CD8-positive, alpha-beta memory T cell (primary cell): ENCODE measurements at regions not wholly inside any gene's neighbourhood (a gene's known extent, or its start where the extent isn't known, plus 50 kb on each side); places are given as distances from the start of the nearest gene placed in this dataset.
"Not testable (repeated sequence)": the region's sequence is repeated elsewhere in the genome, so short reads cannot be mapped to it uniquely, and the experiment has no call there.

Source experiments
- CTCF ChIA-PET: fragments of 350-600 bp; sonication (Branson Sonifier 250); formaldehyde crosslinking; loops from one replicate; lab custom pipeline; 2021; ENCODE audit warnings: antibody characterized with exemption; lab: Charles Lee
- POLR2A ChIA-PET: fragments of 350-600 bp; sonication (Branson Sonifier 250); formaldehyde crosslinking; loops from one replicate; lab custom pipeline; 2021; ENCODE audit warnings: antibody characterized with exemption; lab: Charles Lee
- DNase-seq, 5 donors: peaks; one replicate each; pipeline versions ENCODE4 v3.0.0 to v3.0.0-alpha.2; 2020 to 2022; ENCODE audit warnings: mixed read lengths in 1 of 5
- H3K27ac ChIP-seq: one replicate; pipeline ENCODE4 v1.7.0; 2013; ENCODE audit warnings: low read depth, mild to moderate bottlenecking, low read length, moderate library complexity
- H3K27me3 ChIP-seq: 2 replicates; pipeline ENCODE4 v1.7.0; 2013; ENCODE audit warnings: low read length, mild to moderate bottlenecking; ENCODE audit not compliant: insufficient read depth, poor library complexity, severe bottlenecking
- H3K36me3 ChIP-seq: 2 replicates; pipeline ENCODE4 v1.7.0; 2013; ENCODE audit warnings: mild to moderate bottlenecking, low read length, moderate library complexity; ENCODE audit not compliant: insufficient read depth
- H3K4me1 ChIP-seq: 2 replicates; pipeline ENCODE4 v1.7.0; 2013; ENCODE audit warnings: mild to moderate bottlenecking, low read length, moderate library complexity; ENCODE audit not compliant: insufficient read depth
- H3K4me3 ChIP-seq: 2 replicates; pipeline ENCODE4 v1.7.0; 2013; ENCODE audit warnings: mild to moderate bottlenecking, low read length
- H3K9me3 ChIP-seq: 2 replicates; pipeline ENCODE4 v1.7.0; 2013; ENCODE audit warnings: mild to moderate bottlenecking, low read length
- H3K27ac Mint-ChIP-seq, 8 donors: one replicate each; pipeline ENCODE4 v1.8.0; 2020 to 2021; ENCODE audit warnings: mixed read lengths in 8 of 8, mild to moderate bottlenecking in 6 of 8, inconsistent platforms in 3 of 8, moderate library complexity in 3 of 8
- H3K27me3 Mint-ChIP-seq, 2 donors: one replicate each; pipeline ENCODE4 v1.8.0; 2020 to 2021; ENCODE audit warnings: mixed read lengths in 2 of 2, mild to moderate bottlenecking in 1 of 2, moderate library complexity in 1 of 2
- H3K36me3 Mint-ChIP-seq, 3 donors: one replicate each; pipeline ENCODE4 v1.8.0; 2020 to 2021; ENCODE audit warnings: mixed read lengths in 3 of 3, inconsistent platforms in 1 of 3, mild to moderate bottlenecking in 1 of 3
- H3K4me1 Mint-ChIP-seq, 3 donors: one replicate each; pipeline ENCODE4 v1.8.0; 2020 to 2021; ENCODE audit warnings: mixed read lengths in 3 of 3, inconsistent platforms in 1 of 3, mild to moderate bottlenecking in 1 of 3
- H3K4me3 Mint-ChIP-seq, 7 donors: one replicate each; pipeline ENCODE4 v1.8.0; 2020 to 2021; ENCODE audit warnings: mixed read lengths in 7 of 7, mild to moderate bottlenecking in 6 of 7, moderate library complexity in 4 of 7, inconsistent platforms in 2 of 7
- H3K9me3 Mint-ChIP-seq, 5 donors: one replicate each; pipeline ENCODE4 v1.8.0; 2020 to 2022; ENCODE audit warnings: mixed read lengths in 5 of 5, mild to moderate bottlenecking in 3 of 5, moderate library complexity in 2 of 5, inconsistent platforms in 1 of 5

- no peaks in the 10 kb centered on the region for H3K27me3 ChIP-seq
- no peaks in the 10 kb centered on the region for H3K9me3 ChIP-seq
- peaks cover 9 to 44% of the 10 kb centered on the region in 2 donors for H3K27me3 Mint-ChIP-seq
- H3K4me1 Mint-ChIP-seq, result no peaks in the 10 kb centered on the region
- ChIA-PET CTCF (no interaction called here), POLR2A (no interaction called here)
- H3K36me3 Mint-ChIP-seq, result no peaks in the 10 kb centered on the region
- DNase-seq, result no peak
- no peaks in the 10 kb centered on the region for H3K36me3 ChIP-seq
- H3K4me1 ChIP-seq, result no peaks in the 10 kb centered on the region
- no peak overlapping the region for H3K4me3 ChIP-seq
- H3K27ac ChIP-seq, result no peak overlapping the region
- H3K4me3 Mint-ChIP-seq, result no peak overlapping the region
- no peak overlapping the region for H3K27ac Mint-ChIP-seq
- no peaks in the 10 kb centered on the region for H3K9me3 Mint-ChIP-seq
Observed at GRCh38 chr14:54261283-54261682, 135.5 kb upstream of the CDKN3 start.

GRCh38 chr14:54266616-54267015 is 130.2 kb upstream of the CDKN3 start:
- H3K4me3 Mint-ChIP-seq, H3K9me3 ChIP-seq, H3K36me3 ChIP-seq, POLR2A ChIA-PET, H3K27me3 ChIP-seq, H3K27ac Mint-ChIP-seq, H3K9me3 Mint-ChIP-seq, H3K27ac ChIP-seq, H3K4me3 ChIP-seq, CTCF ChIA-PET, H3K36me3 Mint-ChIP-seq, H3K4me1 ChIP-seq, DNase-seq, H3K4me1 Mint-ChIP-seq: not testable (repeated sequence)
- H3K27me3 Mint-ChIP-seq, result peaks cover 9 to 32% of the 10 kb centered on the region in 2 donors

- H3K27me3 Mint-ChIP-seq, result peaks cover 7 to 27% of the 10 kb centered on the region in 2 donors
- DNase-seq, result no peak
- POLR2A ChIA-PET, result no interaction called here
- no peaks in the 10 kb centered on the region for H3K4me1 Mint-ChIP-seq
- H3K9me3 ChIP-seq, result no peaks in the 10 kb centered on the region
- no peak overlapping the region for H3K27ac ChIP-seq
- H3K4me1 ChIP-seq, result no peaks in the 10 kb centered on the region
- H3K36me3 Mint-ChIP-seq, result no peaks in the 10 kb centered on the region
- no peaks in the 10 kb centered on the region for H3K27me3 ChIP-seq
- no peak overlapping the region for H3K4me3 ChIP-seq
- no peaks in the 10 kb centered on the region for H3K9me3 Mint-ChIP-seq
- no peaks in the 10 kb centered on the region for H3K36me3 ChIP-seq
- no peak overlapping the region for H3K27ac Mint-ChIP-seq
- no peak overlapping the region for H3K4me3 Mint-ChIP-seq
- CTCF ChIA-PET, result no interaction called here
Observed at GRCh38 chr14:54267172-54267571, 129.6 kb upstream of the CDKN3 start.

GRCh38 chr14:54275997-54276725 is 120.6 kb upstream of the CDKN3 start:
- H3K27ac Mint-ChIP-seq, result no peak overlapping the region
- ChIA-PET CTCF (no interaction called here), POLR2A (no interaction called here)
- no peak overlapping the region for H3K27ac ChIP-seq
- peaks cover 1 to 11% of the 10 kb centered on the region in 2 donors for H3K27me3 Mint-ChIP-seq
- no peaks in the 10 kb centered on the region for H3K36me3 ChIP-seq
- no peak for DNase-seq
- H3K27me3 ChIP-seq, result no peaks in the 10 kb centered on the region
- H3K4me3 Mint-ChIP-seq, result no peak overlapping the region
- no peaks in the 10 kb centered on the region for H3K4me1 ChIP-seq
- peaks cover 0 to 6% (median 0%) of the 10 kb centered on the region in 5 donors for H3K9me3 Mint-ChIP-seq
- no peaks in the 10 kb centered on the region for H3K4me1 Mint-ChIP-seq
- no peaks in the 10 kb centered on the region for H3K9me3 ChIP-seq
- H3K4me3 ChIP-seq, result no peak overlapping the region
- no peaks in the 10 kb centered on the region for H3K36me3 Mint-ChIP-seq

GRCh38 chr14:54278087-54278486 is 118.7 kb upstream of the CDKN3 start:
- CTCF ChIA-PET, result no interaction called here
- H3K9me3 Mint-ChIP-seq, result peaks cover 0 to 6% (median 0%) of the 10 kb centered on the region in 5 donors
- POLR2A ChIA-PET, result no interaction called here

GRCh38 chr14:54278665-54279295 is 118.0 kb upstream of the CDKN3 start:
- H3K4me3 Mint-ChIP-seq, result no peak overlapping the region
- peaks cover 0 to 6% (median 0%) of the 10 kb centered on the region in 5 donors for H3K9me3 Mint-ChIP-seq
- peaks cover 3 to 16% of the 10 kb centered on the region in 2 donors for H3K27me3 Mint-ChIP-seq
- H3K27ac Mint-ChIP-seq, result no peak overlapping the region
- H3K36me3 ChIP-seq, result no peaks in the 10 kb centered on the region
- no peaks in the 10 kb centered on the region for H3K36me3 Mint-ChIP-seq
- H3K27ac ChIP-seq, result no peak overlapping the region
- H3K4me1 Mint-ChIP-seq, result no peaks in the 10 kb centered on the region
- H3K27me3 ChIP-seq, result no peaks in the 10 kb centered on the region
- CTCF ChIA-PET, result no interaction called here
- no peak overlapping the region for H3K4me3 ChIP-seq
- POLR2A ChIA-PET, result no interaction called here
- no peaks in the 10 kb centered on the region for H3K4me1 ChIP-seq
- no peaks in the 10 kb centered on the region for H3K9me3 ChIP-seq
- no peak for DNase-seq

More at GRCh38 chr14:54278087-54278486, 118.7 kb upstream of the CDKN3 start:
- Histone ChIP-seq H3K9me3 (no peaks in the 10 kb centered on the region), H3K27me3 (no peaks in the 10 kb centered on the region), H3K36me3 (no peaks in the 10 kb centered on the region), H3K4me1 (no peaks in the 10 kb centered on the region), H3K27ac (no peak overlapping the region), H3K4me3 (no peak overlapping the region)
- H3K4me1 Mint-ChIP-seq, result no peaks in the 10 kb centered on the region
- H3K4me3 Mint-ChIP-seq, result no peak overlapping the region
- peaks cover 3 to 12% of the 10 kb centered on the region in 2 donors for H3K27me3 Mint-ChIP-seq
- DNase-seq, result no peak
- no peak overlapping the region for H3K27ac Mint-ChIP-seq
- H3K36me3 Mint-ChIP-seq, result no peaks in the 10 kb centered on the region

- POLR2A ChIA-PET, result no interaction called here
- Histone ChIP-seq H3K4me1 (no peaks in the 10 kb centered on the region), H3K36me3 (no peaks in the 10 kb centered on the region), H3K27ac (no peak overlapping the region), H3K9me3 (no peaks in the 10 kb centered on the region), H3K27me3 (no peaks in the 10 kb centered on the region), H3K4me3 (no peak overlapping the region)
- no peaks in the 10 kb centered on the region for H3K9me3 Mint-ChIP-seq
- H3K4me1 Mint-ChIP-seq, result no peaks in the 10 kb centered on the region
- no peak overlapping the region for H3K27ac Mint-ChIP-seq
- no peaks in the 10 kb centered on the region for H3K36me3 Mint-ChIP-seq
- H3K27me3 Mint-ChIP-seq, result peaks cover 4 to 29% of the 10 kb centered on the region in 2 donors
- CTCF ChIA-PET, result interaction anchor here (0.8 kb wide), 1 partner anchor 9 kb away, joined by 3 read pairs; no protein-coding TSS in a partner anchor
- H3K4me3 Mint-ChIP-seq, result no peak overlapping the region
- no peak for DNase-seq
Observed at GRCh38 chr14:54282849-54283248, 114.0 kb upstream of the CDKN3 start.

GRCh38 chr14:54285030-54285429 is 111.8 kb upstream of the CDKN3 start:
- Histone ChIP-seq H3K4me3 (no peak overlapping the region), H3K9me3 (no peaks in the 10 kb centered on the region), H3K4me1 (no peaks in the 10 kb centered on the region), H3K36me3 (no peaks in the 10 kb centered on the region), H3K27me3 (no peaks in the 10 kb centered on the region), H3K27ac (no peak overlapping the region)
- no peak for DNase-seq
- ChIA-PET CTCF (no interaction called here), POLR2A (no interaction called here)
- Mint-ChIP-seq H3K9me3 (no peaks in the 10 kb centered on the region), H3K27me3 (peaks cover 4 to 31% of the 10 kb centered on the region in 2 donors), H3K27ac (no peak overlapping the region), H3K36me3 (no peaks in the 10 kb centered on the region), H3K4me1 (no peaks in the 10 kb centered on the region), H3K4me3 (no peak overlapping the region)
